Endothelial cell of umbilical vein (primary cell): ENCODE measurements at regions not wholly inside any gene's neighbourhood (a gene's known extent, or its start where the extent isn't known, plus 50 kb on each side); places are given as distances from the start of the nearest gene placed in this dataset.

Experiments
- CTCF ChIP-seq, 2 donors: IDR thresholded peaks; 1 replicate in 1 of 2; 2 replicates in 1 of 2; pipeline ENCODE4 v1.5.1; 2011; ENCODE audit warnings: low read length in 2 of 2, mild to moderate bottlenecking in 2 of 2, moderate library complexity in 2 of 2, control low read depth in 1 of 2, inconsistent platforms in 1 of 2, low read depth in 1 of 2; ENCODE audit not compliant: insufficient read depth in 1 of 2; ENCODE audit errors: extremely low read depth in 1 of 2
- EZH2 ChIP-seq: IDR thresholded peaks from 2 replicates; pipeline ENCODE4 v1.6.1; 2012; ENCODE audit warnings: borderline replicate concordance, low read depth, mild to moderate bottlenecking, moderate library complexity, low read length, inconsistent platforms; ENCODE audit not compliant: severe bottlenecking
- GATA2 ChIP-seq: IDR thresholded peaks from 2 replicates; pipeline ENCODE4 v1.7.0; 2011; ENCODE audit warnings: low read depth, mild to moderate bottlenecking, moderate library complexity, mixed read lengths, low read length; ENCODE audit not compliant: insufficient read length, insufficient read depth
- MAX ChIP-seq: IDR thresholded peaks from 2 replicates; pipeline ENCODE4 v1.6.1; 2011; ENCODE audit not compliant: insufficient read depth, insufficient read length
- MYC ChIP-seq: IDR thresholded peaks from one replicate; pipeline ENCODE4 v1.6.1; 2011; ENCODE audit warnings: mild to moderate bottlenecking, low read depth, low read length
- POLR2AphosphoS5 ChIP-seq: IDR thresholded peaks from 2 replicates; pipeline ENCODE4 v1.6.1; 2012; ENCODE audit warnings: low read depth, mild to moderate bottlenecking, control low read depth, low read length, moderate library complexity; ENCODE audit not compliant: insufficient read depth

GRCh38 chr2:136383167-136383566 is 265.2 kb upstream of the CXCR4 start:
- no peak for TF ChIP-seq CTCF (IDR thresholded peaks at IDR 0.05; ENCODE audit: extremely low read depth in 1 of 2, insufficient read depth in 1 of 2, low read depth in 1 of 2, low read length in 2 of 2)
- no peak for TF ChIP-seq MYC
- no peak for TF ChIP-seq POLR2AphosphoS5
- no peak for TF ChIP-seq GATA2
- TF ChIP-seq MAX: no peak
- no peak for TF ChIP-seq EZH2
